Activated CD8-positive, alpha-beta memory T cell treated with anti-CD3 and anti-CD28 coated beads, Interleukin-2, amount 50 U/mL, for 1 hour (primary cell): ENCODE measurements at regions not wholly inside any gene's neighbourhood (a gene's known extent, or its start where the extent isn't known, plus 50 kb on each side); places are given as distances from the start of the nearest gene placed in this dataset.

Experiments
- DNase-seq: peaks from one replicate; pipeline ENCODE4 v3.0.0-alpha.2; 2020; ENCODE audit errors: extremely low read depth

GRCh38 chr22:49483281-49483870 is 344.3 kb downstream of the BRD1 start:
- DNase-seq, result no peak

- no peak for DNase-seq
Measured at GRCh38 chr22:49482811-49483210, 344.9 kb downstream of the BRD1 start.

DNA sequence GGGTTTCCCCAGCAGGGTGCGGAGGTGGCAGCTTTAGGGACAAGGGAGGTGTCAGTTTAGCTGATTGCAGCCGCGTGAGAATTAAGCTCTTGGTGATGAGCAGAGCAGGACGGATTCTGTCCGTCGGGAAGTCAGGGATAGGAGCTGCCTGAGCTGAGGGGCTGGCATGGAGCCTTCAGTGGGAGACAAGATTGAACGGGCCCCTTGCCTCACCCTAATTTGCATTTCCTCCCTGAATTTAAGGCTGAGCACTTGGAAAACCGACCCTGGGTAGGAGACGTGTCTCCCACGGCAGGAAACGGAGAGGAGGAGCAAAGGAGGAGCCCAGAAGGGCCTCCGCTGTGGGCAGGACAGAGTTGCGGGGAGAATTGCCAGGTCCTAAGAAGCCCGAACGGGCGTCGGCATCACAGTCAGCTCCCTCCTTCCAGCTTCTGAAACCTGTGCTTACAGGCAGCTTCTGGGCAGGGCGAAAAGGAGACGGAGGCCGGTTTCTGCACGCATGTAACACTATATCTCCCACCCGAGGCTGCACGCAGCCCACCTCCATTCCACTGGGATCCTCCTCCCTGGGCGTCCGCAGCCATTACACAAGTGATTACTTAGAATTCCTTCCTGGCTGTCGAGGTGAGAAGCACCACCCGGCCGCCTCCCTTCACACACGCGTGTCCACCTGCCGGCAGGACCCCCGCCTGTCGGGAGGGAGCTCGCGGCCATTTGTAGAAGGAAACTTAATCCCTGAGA is 345.8 kb downstream of the BRD1 start:
- DNase-seq, result no peak

DNA sequence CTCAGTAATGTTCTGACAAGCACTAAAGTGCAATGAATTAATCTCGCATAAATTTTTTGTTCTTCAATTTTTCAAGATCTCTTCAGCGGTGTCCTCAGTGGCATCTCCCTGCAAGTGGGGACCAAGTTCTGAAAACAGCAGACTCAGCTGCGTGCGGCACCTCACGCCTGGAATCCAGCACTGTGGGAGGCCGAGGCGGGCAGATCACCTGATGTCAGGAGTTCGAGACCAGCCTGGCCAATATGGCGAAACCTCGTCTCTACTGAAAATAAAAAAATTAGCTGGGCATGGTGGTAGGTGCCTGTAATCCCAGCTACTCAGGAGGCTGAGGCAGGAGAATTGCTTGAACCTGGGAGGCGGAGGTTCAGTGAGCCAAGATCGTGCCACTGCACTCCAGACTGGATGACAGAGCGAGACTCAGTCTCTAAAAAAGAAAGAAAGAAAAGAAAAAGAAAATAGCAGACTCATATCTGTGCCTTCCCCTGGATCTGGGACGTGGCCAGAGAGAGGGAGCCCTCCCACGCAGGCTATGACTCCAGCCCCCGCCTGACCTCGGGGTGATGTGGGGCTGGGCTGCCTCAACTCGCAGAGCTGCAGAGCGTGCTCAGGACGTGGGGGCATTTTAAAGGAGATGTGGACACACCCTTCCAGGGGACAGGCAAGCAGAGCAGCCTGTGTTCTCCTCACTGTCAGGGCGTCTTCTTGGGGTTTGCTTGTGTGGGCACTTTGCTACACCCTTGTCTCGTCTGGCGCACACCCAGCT is 346.6 kb downstream of the BRD1 start:
- no peak for DNase-seq

GRCh38 chr22:49480331-49480730 is 347.3 kb downstream of the BRD1 start:
- DNase-seq, result no peak

DNA sequence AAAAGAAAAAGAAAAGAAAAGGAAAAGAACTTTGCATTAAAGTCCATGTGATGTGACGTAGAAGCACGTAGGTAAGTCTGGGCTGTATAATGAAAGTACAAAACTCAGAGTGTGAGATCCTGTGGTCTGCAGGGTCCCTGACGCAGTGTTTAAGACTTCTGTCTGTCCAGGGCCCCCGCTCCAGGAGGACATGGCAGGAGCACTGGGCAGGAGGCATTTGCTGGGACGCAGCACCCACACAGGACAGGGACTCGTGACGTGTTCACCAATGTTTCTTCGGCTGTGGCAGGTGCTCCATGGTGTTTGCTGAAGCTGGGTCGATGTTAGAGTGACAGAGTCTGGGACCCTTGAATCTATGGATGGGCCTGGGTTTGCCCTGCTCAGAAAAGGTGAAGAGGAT is 348.1 kb downstream of the BRD1 start:
- no peak for DNase-seq

GRCh38 chr22:49476800-49477400 is 350.8 kb downstream of the BRD1 start:
- DNase-seq, result no peak

- no peak for DNase-seq
Measured at GRCh38 chr22:49476176-49476575, 351.5 kb downstream of the BRD1 start.

DNA sequence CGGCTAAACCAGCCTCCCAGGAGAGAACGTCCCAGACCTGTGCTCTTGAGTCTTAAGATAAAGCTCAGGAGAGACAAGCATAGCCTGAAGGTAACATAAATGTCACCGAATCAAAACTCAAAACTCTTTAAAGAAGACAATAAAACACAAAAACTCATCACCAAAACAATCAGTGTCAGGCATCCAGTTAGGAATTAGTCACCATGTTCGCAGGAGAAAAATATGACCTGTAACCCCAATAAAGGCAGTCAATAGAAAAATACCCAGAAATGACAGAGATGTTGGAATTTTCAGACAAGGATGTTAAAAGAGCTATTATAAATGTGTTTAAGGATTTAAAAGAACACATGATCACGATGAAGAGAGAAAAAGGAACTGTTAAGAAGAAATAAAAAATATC is 352.4 kb downstream of the BRD1 start:
- no peak for DNase-seq

- DNase-seq, result no peak
Measured at GRCh38 chr22:49473286-49473685, 354.4 kb downstream of the BRD1 start.

GRCh38 chr22:49470741-49471503 is 356.8 kb downstream of the BRD1 start:
- no peak for DNase-seq

DNA sequence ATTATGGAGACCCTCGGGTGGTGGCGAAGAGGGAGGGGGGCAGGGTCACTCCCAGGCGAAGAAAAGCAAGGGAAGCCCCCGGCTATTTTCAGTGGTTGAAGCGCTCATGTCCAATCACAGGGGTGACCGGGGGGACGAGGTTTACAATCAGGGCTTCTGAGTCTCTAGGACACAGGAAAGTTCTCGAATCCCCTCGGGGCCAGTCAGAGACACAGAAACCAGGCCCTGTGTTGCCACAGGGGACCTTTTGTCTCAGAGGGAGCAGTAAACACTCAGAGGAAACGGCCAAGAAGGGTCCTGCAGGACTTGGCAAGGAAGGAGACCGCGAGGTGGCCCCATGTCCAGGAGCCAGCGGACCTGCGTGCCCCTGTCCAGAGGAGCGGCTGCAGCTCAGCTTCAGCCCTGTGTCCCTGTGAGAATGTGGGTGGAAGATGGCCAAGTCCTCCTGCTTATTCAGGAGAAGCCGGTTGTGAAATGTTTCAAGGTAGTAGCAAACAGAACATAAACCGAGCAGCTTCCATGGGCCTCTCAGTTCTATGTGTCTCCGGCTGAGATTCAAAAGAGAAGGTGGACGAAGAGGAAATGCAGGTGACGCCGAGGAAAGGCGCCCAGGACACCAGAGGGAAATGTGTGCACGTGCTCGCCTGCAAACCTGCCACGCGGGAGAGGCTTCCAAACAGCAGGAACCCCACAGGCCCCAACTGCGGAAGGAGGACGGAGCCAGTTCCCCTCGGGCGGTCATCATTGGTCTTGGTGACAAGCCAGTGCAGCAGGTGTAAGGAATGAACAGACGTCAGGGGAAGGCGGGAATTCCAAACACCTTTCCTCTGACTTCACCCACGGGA is 357.6 kb downstream of the BRD1 start:
- DNase-seq, result no peak

DNA sequence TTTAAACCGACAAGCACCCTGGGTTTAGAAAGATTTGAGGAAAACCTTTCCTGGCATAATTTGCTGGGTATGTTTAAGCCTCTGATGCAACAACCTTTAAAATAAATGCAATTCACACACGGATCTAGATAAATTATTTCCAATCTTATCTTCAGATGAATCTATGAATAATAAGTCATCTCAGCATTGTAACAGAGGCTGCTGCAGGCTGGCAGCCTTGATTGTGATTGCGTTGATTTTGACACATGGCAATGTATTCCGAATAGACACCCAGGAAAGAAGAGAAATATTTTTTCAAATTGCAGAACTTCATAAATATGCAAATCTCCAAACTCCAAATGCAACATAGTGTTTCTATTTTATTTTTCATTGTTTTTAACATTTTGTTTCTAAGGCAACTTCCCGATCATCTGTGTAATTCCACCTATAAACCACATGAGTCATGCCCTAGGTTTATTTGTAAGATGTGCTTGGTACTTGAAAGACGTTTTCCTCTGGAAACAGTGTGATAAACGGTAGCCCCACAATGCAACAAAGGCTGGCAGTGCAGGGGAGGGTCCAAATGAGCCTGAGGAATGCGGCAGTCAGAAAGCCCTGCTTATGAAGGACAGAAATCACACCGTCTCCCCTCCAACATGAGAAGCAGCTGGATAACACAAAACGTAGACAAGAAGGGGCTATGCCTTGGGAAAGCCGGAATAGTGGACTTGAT is 359.0 kb downstream of the BRD1 start:
- DNase-seq, result no peak

GRCh38 chr22:49466878-49467595 is 360.6 kb downstream of the BRD1 start:
- DNase-seq, result no peak

GRCh38 chr22:49464037-49464436 is 363.6 kb downstream of the BRD1 start:
- DNase-seq, result no peak

GRCh38 chr22:49462795-49463194 is 364.9 kb downstream of the BRD1 start:
- no peak for DNase-seq

DNA sequence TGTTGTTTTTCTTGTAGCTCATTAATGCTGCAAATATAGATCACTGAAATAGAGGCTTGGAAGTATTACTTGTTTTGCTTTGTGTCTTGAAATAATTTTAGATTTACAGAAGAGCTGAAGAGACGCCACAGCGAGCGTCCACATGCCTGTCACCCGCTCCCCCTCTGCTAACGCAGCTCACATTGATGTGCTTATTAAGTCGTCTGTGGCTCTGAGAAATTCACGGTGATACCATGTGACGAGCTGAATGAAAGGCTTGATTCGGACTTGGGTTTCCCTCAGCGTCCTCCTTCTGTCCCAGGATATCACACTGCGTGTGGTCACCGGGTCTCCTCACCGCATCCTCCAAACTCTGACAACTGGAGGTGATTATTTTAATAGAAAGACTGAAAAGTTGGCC is 365.4 kb downstream of the BRD1 start:
- no peak for DNase-seq

DNA sequence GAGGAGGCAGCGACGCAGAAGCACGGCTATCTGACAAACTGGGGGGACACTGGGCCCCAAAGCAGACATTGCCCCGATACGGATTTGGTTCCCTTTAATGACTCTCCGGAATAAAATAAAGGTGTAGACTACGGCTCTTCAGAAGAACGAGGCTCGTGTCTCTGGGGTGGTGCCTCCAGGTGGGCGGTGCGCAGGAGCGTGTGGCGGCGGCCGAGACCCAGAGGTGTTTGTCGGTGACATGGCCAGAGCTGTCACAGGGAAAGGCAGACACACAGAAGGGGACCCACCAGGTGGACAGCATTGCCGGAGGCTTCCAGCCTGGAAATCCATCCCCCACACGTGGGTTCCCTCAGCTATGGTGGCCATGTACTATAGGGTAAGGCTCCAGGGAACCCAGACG is 366.0 kb downstream of the BRD1 start:
- no peak for DNase-seq

DNA sequence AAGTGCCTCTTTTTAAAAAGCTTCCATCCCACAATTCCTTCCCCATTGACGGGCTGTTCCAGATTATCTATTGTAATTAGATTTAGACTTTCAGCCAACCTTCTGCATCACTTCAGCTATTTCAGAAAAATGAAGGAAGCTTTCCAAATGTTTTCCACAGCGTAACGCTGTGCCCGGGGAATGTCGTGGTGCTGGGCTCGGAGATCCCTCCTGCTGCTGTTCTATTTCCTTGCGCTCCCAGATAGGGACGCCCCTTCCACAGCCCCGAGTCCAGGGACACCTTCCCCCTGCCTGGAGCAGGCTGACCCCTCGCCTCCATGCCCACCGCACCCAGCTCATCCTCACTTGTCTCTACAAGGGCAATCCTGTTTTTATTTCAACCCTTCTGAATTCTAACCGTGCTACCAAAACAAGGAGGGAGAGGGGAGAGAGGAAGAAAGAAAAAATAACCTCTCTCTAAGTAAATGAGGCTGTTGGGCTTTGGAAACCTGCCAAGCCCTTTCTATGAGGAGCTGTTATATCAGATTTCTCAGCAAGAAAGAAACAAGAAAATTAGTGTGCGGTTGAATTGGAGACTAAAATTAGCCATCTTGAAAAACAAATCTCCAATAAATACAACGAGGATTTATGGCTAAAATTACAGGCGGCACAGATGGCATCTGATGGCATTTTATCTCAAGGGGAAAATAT is 366.9 kb downstream of the BRD1 start:
- DNase-seq, result no peak
